ENCODE measurements at regions not wholly inside any gene's neighbourhood (a gene's known extent, or its start where the extent isn't known, plus 50 kb on each side); places are given as distances from the start of the nearest gene placed in this dataset.

DNA sequence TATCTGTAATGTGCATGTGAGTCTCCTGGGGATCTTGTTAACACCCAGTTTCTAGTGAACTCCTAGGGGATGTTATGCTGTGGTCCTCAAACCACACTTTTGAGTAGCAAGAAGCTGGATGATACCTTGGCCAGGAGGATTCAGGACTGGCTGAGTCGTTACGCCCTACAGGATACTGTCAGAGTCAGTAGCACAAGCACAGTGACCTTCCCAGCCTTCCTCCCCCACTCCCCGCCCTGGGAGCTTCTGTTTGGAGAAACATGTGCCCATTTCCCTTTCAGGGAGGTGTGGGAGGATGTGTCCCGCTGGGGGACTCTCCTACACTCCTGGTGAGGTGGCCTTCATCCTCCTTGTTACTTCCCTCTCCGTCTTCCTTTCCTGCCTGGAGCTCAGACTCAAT lies 76.4 kb upstream of the TRPM1 start:
- Histone ChIP-seq H3K27ac (ENCODE audit: low read length) (no peak overlapping the region), H3K4me1 (ENCODE audit: control insufficient read depth, insufficient read depth, low read length) (no peaks in the 10 kb centered on the region), H3K36me3 (ENCODE audit: control insufficient read depth, insufficient read depth, low read length) (no peaks in the 10 kb centered on the region), H3K4me3 (ENCODE audit: low read depth in 2 of 2, low read length in 2 of 2) (no peak overlapping the region), H3K9me3 (ENCODE audit: control insufficient read depth, insufficient read depth, low read depth, low read length) (no peaks in the 10 kb centered on the region), H3K27me3 (ENCODE audit: control insufficient read depth, insufficient read depth, low read length) (no peaks in the 10 kb centered on the region)
- intact Hi-C loops (cut with micrococcal nuclease; ENCODE audit: unreplicated experiment) (no loop called here), in situ Hi-C loops (cut with HindIII; ENCODE audit: low pct_unique_long_range_greater_than_20kb, low sequenced_read_pairs) (no loop called here)
- DNase-seq (ENCODE audit: low read depth, low spot score) (no peak), ATAC-seq (no peak)
- POLR2A ChIA-PET, result interaction anchor here (0.6 kb wide), 1 partner anchor 25 kb away, joined by 3 read pairs; no protein-coding TSS in a partner anchor
- TF ChIP-seq POLR2AphosphoS5 (IDR thresholded peaks at IDR 0.05; ENCODE audit: low read depth, low read length), result no peak
- TF ChIP-seq SIN3A (IDR thresholded peaks at IDR 0.05; ENCODE audit: borderline replicate concordance, insufficient read depth, low read depth, low read length), result no peak
- TF ChIP-seq TCF7L2 (IDR thresholded peaks at IDR 0.05; ENCODE audit: low read depth, low read length), result no peak
- TF ChIP-seq, protein P1, sequence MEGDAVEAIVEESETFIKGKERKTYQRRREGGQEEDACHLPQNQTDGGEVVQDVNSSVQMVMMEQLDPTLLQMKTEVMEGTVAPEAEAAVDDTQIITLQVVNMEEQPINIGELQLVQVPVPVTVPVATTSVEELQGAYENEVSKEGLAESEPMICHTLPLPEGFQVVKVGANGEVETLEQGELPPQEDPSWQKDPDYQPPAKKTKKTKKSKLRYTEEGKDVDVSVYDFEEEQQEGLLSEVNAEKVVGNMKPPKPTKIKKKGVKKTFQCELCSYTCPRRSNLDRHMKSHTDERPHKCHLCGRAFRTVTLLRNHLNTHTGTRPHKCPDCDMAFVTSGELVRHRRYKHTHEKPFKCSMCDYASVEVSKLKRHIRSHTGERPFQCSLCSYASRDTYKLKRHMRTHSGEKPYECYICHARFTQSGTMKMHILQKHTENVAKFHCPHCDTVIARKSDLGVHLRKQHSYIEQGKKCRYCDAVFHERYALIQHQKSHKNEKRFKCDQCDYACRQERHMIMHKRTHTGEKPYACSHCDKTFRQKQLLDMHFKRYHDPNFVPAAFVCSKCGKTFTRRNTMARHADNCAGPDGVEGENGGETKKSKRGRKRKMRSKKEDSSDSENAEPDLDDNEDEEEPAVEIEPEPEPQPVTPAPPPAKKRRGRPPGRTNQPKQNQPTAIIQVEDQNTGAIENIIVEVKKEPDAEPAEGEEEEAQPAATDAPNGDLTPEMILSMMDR (IDR thresholded peaks at IDR 0.05), result no peak
- TF ChIP-seq, protein P2, sequence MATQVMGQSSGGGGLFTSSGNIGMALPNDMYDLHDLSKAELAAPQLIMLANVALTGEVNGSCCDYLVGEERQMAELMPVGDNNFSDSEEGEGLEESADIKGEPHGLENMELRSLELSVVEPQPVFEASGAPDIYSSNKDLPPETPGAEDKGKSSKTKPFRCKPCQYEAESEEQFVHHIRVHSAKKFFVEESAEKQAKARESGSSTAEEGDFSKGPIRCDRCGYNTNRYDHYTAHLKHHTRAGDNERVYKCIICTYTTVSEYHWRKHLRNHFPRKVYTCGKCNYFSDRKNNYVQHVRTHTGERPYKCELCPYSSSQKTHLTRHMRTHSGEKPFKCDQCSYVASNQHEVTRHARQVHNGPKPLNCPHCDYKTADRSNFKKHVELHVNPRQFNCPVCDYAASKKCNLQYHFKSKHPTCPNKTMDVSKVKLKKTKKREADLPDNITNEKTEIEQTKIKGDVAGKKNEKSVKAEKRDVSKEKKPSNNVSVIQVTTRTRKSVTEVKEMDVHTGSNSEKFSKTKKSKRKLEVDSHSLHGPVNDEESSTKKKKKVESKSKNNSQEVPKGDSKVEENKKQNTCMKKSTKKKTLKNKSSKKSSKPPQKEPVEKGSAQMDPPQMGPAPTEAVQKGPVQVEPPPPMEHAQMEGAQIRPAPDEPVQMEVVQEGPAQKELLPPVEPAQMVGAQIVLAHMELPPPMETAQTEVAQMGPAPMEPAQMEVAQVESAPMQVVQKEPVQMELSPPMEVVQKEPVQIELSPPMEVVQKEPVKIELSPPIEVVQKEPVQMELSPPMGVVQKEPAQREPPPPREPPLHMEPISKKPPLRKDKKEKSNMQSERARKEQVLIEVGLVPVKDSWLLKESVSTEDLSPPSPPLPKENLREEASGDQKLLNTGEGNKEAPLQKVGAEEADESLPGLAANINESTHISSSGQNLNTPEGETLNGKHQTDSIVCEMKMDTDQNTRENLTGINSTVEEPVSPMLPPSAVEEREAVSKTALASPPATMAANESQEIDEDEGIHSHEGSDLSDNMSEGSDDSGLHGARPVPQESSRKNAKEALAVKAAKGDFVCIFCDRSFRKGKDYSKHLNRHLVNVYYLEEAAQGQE (IDR thresholded peaks at IDR 0.05; ENCODE audit: insufficient read depth in 1 of 2, low read depth in 2 of 2, low read length in 1 of 2), result no peak
- no TSS peak for BruUV-seq (replicated peaks)
- CTCF ChIA-PET, result no interaction called here

DNA sequence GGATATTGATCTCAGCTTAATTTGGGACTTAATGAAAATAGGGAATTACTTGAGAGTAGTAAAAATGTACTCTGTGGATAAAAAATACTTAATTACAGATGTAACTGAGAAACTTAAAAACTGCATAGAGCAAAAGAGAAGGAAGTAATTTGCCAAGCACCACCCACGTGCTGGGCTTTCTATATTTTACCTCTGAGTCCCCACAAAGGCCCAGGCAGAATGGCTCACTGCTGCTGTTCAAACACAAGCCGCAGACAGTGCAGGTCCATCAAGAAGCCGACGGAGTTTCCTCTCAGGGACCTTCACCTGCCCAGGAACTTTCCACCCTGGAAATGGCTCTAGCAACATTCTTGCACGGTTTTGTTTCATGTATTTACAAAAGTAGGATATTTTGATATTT lies 77.2 kb upstream of the TRPM1 start:
- Histone ChIP-seq H3K27me3 (ENCODE audit: control insufficient read depth, insufficient read depth, low read length) (no peaks in the 10 kb centered on the region), H3K27ac (ENCODE audit: low read length) (no peak overlapping the region), H3K36me3 (ENCODE audit: control insufficient read depth, insufficient read depth, low read length) (no peaks in the 10 kb centered on the region), H3K4me1 (ENCODE audit: control insufficient read depth, insufficient read depth, low read length) (no peaks in the 10 kb centered on the region), H3K4me3 (ENCODE audit: low read depth in 2 of 2, low read length in 2 of 2) (no peak overlapping the region), H3K9me3 (ENCODE audit: control insufficient read depth, insufficient read depth, low read depth, low read length) (no peaks in the 10 kb centered on the region)
- intact Hi-C loops (cut with micrococcal nuclease; ENCODE audit: unreplicated experiment), result no loop called here
- in situ Hi-C loops (cut with HindIII; ENCODE audit: low pct_unique_long_range_greater_than_20kb, low sequenced_read_pairs), result no loop called here
- ChIA-PET CTCF (no interaction called here), POLR2A (interaction anchor here (0.6 kb wide), 1 partner anchor 24 kb away, joined by 3 read pairs; no protein-coding TSS in a partner anchor)
- no TSS peak for BruUV-seq (replicated peaks)
- TF ChIP-seq POLR2AphosphoS5 (IDR thresholded peaks at IDR 0.05; ENCODE audit: low read depth, low read length) (no peak), TCF7L2 (IDR thresholded peaks at IDR 0.05; ENCODE audit: low read depth, low read length) (no peak), SIN3A (IDR thresholded peaks at IDR 0.05; ENCODE audit: borderline replicate concordance, insufficient read depth, low read depth, low read length) (no peak)
- TF ChIP-seq, protein P2 (IDR thresholded peaks at IDR 0.05; ENCODE audit: insufficient read depth in 1 of 2, low read depth in 2 of 2, low read length in 1 of 2), result no peak
- TF ChIP-seq, protein P1 (IDR thresholded peaks at IDR 0.05), result no peak
- no peak for DNase-seq (ENCODE audit: low read depth, low spot score)
- no peak for ATAC-seq

Data from Panc1 (cell line).